ENCODE measurements at regions not wholly inside any gene's neighbourhood (a gene's known extent, or its start where the extent isn't known, plus 50 kb on each side); places are given as distances from the start of the nearest gene placed in this dataset.
"Not testable (repeated sequence)": the region's sequence is repeated elsewhere in the genome, so short reads cannot be mapped to it uniquely, and the experiment has no call there.

- peak; percentile 58 for ATAC-seq
- H3K27ac Mint-ChIP-seq: no peak overlapping the region
- no peaks in the 10 kb centered on the region for H3K27me3 Mint-ChIP-seq
- H3K4me3 Mint-ChIP-seq: no peak overlapping the region
- peaks cover 5% of the 10 kb centered on the region for H3K9me3 Mint-ChIP-seq
- no peaks in the 10 kb centered on the region for H3K4me1 Mint-ChIP-seq
- no peaks in the 10 kb centered on the region for H3K36me3 Mint-ChIP-seq
Observed at GRCh38 chr6:85923013-85923430, 280.3 kb upstream of the SYNCRIP start.

- Mint-ChIP-seq H3K4me3 (no peak overlapping the region), H3K4me1 (no peaks in the 10 kb centered on the region), H3K27me3 (no peaks in the 10 kb centered on the region), H3K9me3 (peaks cover 5% of the 10 kb centered on the region), H3K36me3 (no peaks in the 10 kb centered on the region), H3K27ac (no peak overlapping the region)
- no peak for ATAC-seq
Observed at GRCh38 chr6:85920782-85921181, 278.1 kb upstream of the SYNCRIP start.

- Mint-ChIP-seq H3K36me3 (no peaks in the 10 kb centered on the region), H3K27me3 (no peaks in the 10 kb centered on the region)
- no peak for ATAC-seq
Observed at GRCh38 chr6:85917522-85917921, 274.8 kb upstream of the SYNCRIP start.

GRCh38 chr6:85913001-85913400 is 270.3 kb upstream of the SYNCRIP start:
- ATAC-seq: no peak
- Mint-ChIP-seq H3K9me3 (peaks cover 1% of the 10 kb centered on the region), H3K27me3 (no peaks in the 10 kb centered on the region), H3K27ac (no peak overlapping the region), H3K36me3 (no peaks in the 10 kb centered on the region), H3K4me1 (no peaks in the 10 kb centered on the region), H3K4me3 (no peak overlapping the region)

More at GRCh38 chr6:85917522-85917921, 274.8 kb upstream of the SYNCRIP start:
- Mint-ChIP-seq H3K27ac (no peak overlapping the region), H3K4me1 (no peaks in the 10 kb centered on the region), H3K4me3 (no peak overlapping the region), H3K9me3 (no peaks in the 10 kb centered on the region)

- no peaks in the 10 kb centered on the region for H3K36me3 Mint-ChIP-seq
Observed at GRCh38 chr6:85912582-85912981, 269.9 kb upstream of the SYNCRIP start.

GRCh38 chr6:85911067-85911466 is 268.4 kb upstream of the SYNCRIP start:
- Mint-ChIP-seq H3K4me1 (no peaks in the 10 kb centered on the region), H3K36me3 (no peaks in the 10 kb centered on the region), H3K9me3 (peaks cover 2% of the 10 kb centered on the region), H3K27me3 (no peaks in the 10 kb centered on the region), H3K4me3 (no peak overlapping the region), H3K27ac (no peak overlapping the region)
- peak; percentile 41 for ATAC-seq

More at GRCh38 chr6:85912582-85912981, 269.9 kb upstream of the SYNCRIP start:
- Mint-ChIP-seq H3K27ac (no peak overlapping the region), H3K4me3 (no peak overlapping the region), H3K4me1 (no peaks in the 10 kb centered on the region), H3K9me3 (peaks cover 2% of the 10 kb centered on the region), H3K27me3 (no peaks in the 10 kb centered on the region)
- ATAC-seq: no peak

- H3K4me1 Mint-ChIP-seq, ATAC-seq, H3K4me3 Mint-ChIP-seq, H3K27me3 Mint-ChIP-seq, H3K36me3 Mint-ChIP-seq, H3K27ac Mint-ChIP-seq, H3K9me3 Mint-ChIP-seq: not testable (repeated sequence)
Observed at GRCh38 chr6:85908120-85908519, 265.4 kb upstream of the SYNCRIP start.

GRCh38 chr6:85892346-85892745 is 249.7 kb upstream of the SYNCRIP start:
- Mint-ChIP-seq H3K4me1 (no peaks in the 10 kb centered on the region), H3K4me3 (no peak overlapping the region), H3K27me3 (no peaks in the 10 kb centered on the region), H3K36me3 (no peaks in the 10 kb centered on the region), H3K9me3 (peaks cover 13% of the 10 kb centered on the region), H3K27ac (no peak overlapping the region)
- ATAC-seq: no peak

GRCh38 chr6:85887461-85887860 is 244.8 kb upstream of the SYNCRIP start:
- H3K9me3 Mint-ChIP-seq: peaks cover 11% of the 10 kb centered on the region
- no peaks in the 10 kb centered on the region for H3K4me1 Mint-ChIP-seq
- H3K36me3 Mint-ChIP-seq: no peaks in the 10 kb centered on the region
- H3K27ac Mint-ChIP-seq: no peak overlapping the region
- no peak for ATAC-seq
- H3K4me3 Mint-ChIP-seq: no peak overlapping the region
- no peaks in the 10 kb centered on the region for H3K27me3 Mint-ChIP-seq

GRCh38 chr6:85868685-85869084 is 226.0 kb upstream of the SYNCRIP start:
- no peak for ATAC-seq
- no peak overlapping the region for H3K27ac Mint-ChIP-seq
- no peaks in the 10 kb centered on the region for H3K36me3 Mint-ChIP-seq
- peaks cover 7% of the 10 kb centered on the region for H3K9me3 Mint-ChIP-seq
- no peak overlapping the region for H3K4me3 Mint-ChIP-seq
- H3K27me3 Mint-ChIP-seq: no peaks in the 10 kb centered on the region
- H3K4me1 Mint-ChIP-seq: no peaks in the 10 kb centered on the region

GRCh38 chr6:85867595-85867994 is 224.9 kb upstream of the SYNCRIP start:
- Mint-ChIP-seq H3K27ac (no peak overlapping the region), H3K4me1 (no peaks in the 10 kb centered on the region), H3K9me3 (peaks cover 3% of the 10 kb centered on the region), H3K27me3 (no peaks in the 10 kb centered on the region), H3K4me3 (no peak overlapping the region), H3K36me3 (no peaks in the 10 kb centered on the region)
- ATAC-seq: no peak

- ATAC-seq: peak; percentile 34
- Mint-ChIP-seq H3K36me3 (no peaks in the 10 kb centered on the region), H3K4me3 (no peak overlapping the region), H3K4me1 (no peaks in the 10 kb centered on the region), H3K9me3 (no peaks in the 10 kb centered on the region), H3K27me3 (no peaks in the 10 kb centered on the region), H3K27ac (no peak overlapping the region)
Observed at GRCh38 chr6:85866758-85867401, 224.2 kb upstream of the SYNCRIP start.

GRCh38 chr6:85866370-85866730 is 223.7 kb upstream of the SYNCRIP start:
- Mint-ChIP-seq H3K9me3 (no peaks in the 10 kb centered on the region), H3K36me3 (no peaks in the 10 kb centered on the region), H3K27me3 (no peaks in the 10 kb centered on the region), H3K27ac (no peak overlapping the region), H3K4me1 (no peaks in the 10 kb centered on the region), H3K4me3 (no peak overlapping the region)
- no peak for ATAC-seq

GRCh38 chr6:85865420-85866369 is 223.0 kb upstream of the SYNCRIP start:
- ATAC-seq: no peak
- H3K4me3 Mint-ChIP-seq: no peak overlapping the region
- H3K4me1 Mint-ChIP-seq: no peaks in the 10 kb centered on the region
- H3K9me3 Mint-ChIP-seq: no peaks in the 10 kb centered on the region
- no peaks in the 10 kb centered on the region for H3K36me3 Mint-ChIP-seq
- no peak overlapping the region for H3K27ac Mint-ChIP-seq
- H3K27me3 Mint-ChIP-seq: no peaks in the 10 kb centered on the region

- H3K9me3 Mint-ChIP-seq: peaks cover 7% of the 10 kb centered on the region
- H3K4me1 Mint-ChIP-seq: no peaks in the 10 kb centered on the region
- H3K4me3 Mint-ChIP-seq: no peak overlapping the region
- H3K27ac Mint-ChIP-seq: no peak overlapping the region
- H3K27me3 Mint-ChIP-seq: no peaks in the 10 kb centered on the region
- H3K36me3 Mint-ChIP-seq: no peaks in the 10 kb centered on the region
- ATAC-seq: no peak
Observed at GRCh38 chr6:85864453-85865401, 222.0 kb upstream of the SYNCRIP start.
